Activated CD4-positive, alpha-beta memory T cell treated with anti-CD3 and anti-CD28 coated beads, Interleukin-2, amount 10 ng/mL, durations not matched to agents 7 days and 5 days (primary cell): ENCODE measurements at regions not wholly inside any gene's neighbourhood (a gene's known extent, or its start where the extent isn't known, plus 50 kb on each side); places are given as distances from the start of the nearest gene placed in this dataset.
"Not testable (repeated sequence)": the region's sequence is repeated elsewhere in the genome, so short reads cannot be mapped to it uniquely, and the experiment has no call there.

Experiments used
- CTCF ChIA-PET: fragments of 350-600 bp; sonication (Branson Sonifier 250); formaldehyde crosslinking; loops from one replicate; lab custom pipeline; 2021; ENCODE audit warnings: antibody characterized with exemption, inconsistent platforms; lab: Charles Lee
- POLR2A ChIA-PET: fragments of 350-600 bp; sonication (Branson Sonifier 250); formaldehyde crosslinking; loops from one replicate; lab custom pipeline; 2021; ENCODE audit warnings: antibody characterized with exemption; lab: Charles Lee
- DNase-seq: peaks from one replicate; pipeline ENCODE4 v3.0.0-alpha.2; 2020
- H3K27ac Mint-ChIP-seq: one replicate; pipeline ENCODE4 v1.8.0; 2021; ENCODE audit warnings: mild to moderate bottlenecking, mixed read lengths
- H3K27me3 Mint-ChIP-seq: one replicate; pipeline ENCODE4 v1.8.0; 2021; ENCODE audit warnings: mixed read lengths
- H3K36me3 Mint-ChIP-seq: one replicate; pipeline ENCODE4 v1.8.0; 2021; ENCODE audit warnings: low read depth, mixed read lengths
- H3K4me1 Mint-ChIP-seq: one replicate; pipeline ENCODE4 v1.8.0; 2021; ENCODE audit warnings: mixed read lengths
- H3K4me3 Mint-ChIP-seq: one replicate; pipeline ENCODE4 v1.8.0; 2021; ENCODE audit warnings: mild to moderate bottlenecking, mixed read lengths
- H3K9me3 Mint-ChIP-seq: one replicate; pipeline ENCODE4 v1.8.0; 2021; ENCODE audit warnings: mixed read lengths

- CTCF ChIA-PET, H3K4me3 Mint-ChIP-seq, POLR2A ChIA-PET, DNase-seq, H3K9me3 Mint-ChIP-seq, H3K27ac Mint-ChIP-seq, H3K36me3 Mint-ChIP-seq: not testable (repeated sequence)
- H3K4me1 Mint-ChIP-seq: peaks cover 10% of the 10 kb centered on the region
- peaks cover 48% of the 10 kb centered on the region for H3K27me3 Mint-ChIP-seq
Measured at GRCh38 chr11:3583476-3583875, 58.3 kb downstream of the ART5 start.

- POLR2A ChIA-PET, H3K27ac Mint-ChIP-seq, H3K36me3 Mint-ChIP-seq, H3K9me3 Mint-ChIP-seq, DNase-seq: not testable (repeated sequence)
- H3K27me3 Mint-ChIP-seq: peaks cover 38% of the 10 kb centered on the region
- CTCF ChIA-PET: interaction anchor here (0.8 to 1.2 kb wide), 2 partner anchors 91 to 92 kb away, joined by 3 to 4 read pairs; no protein-coding TSS in a partner anchor
- H3K4me1 Mint-ChIP-seq: peaks cover 10% of the 10 kb centered on the region
- peak overlapping the region; percentile 19 for H3K4me3 Mint-ChIP-seq
Measured at GRCh38 chr11:3581389-3581725, 60.4 kb downstream of the ART5 start.

GRCh38 chr11:3580487-3581388 is 61.1 kb downstream of the ART5 start:
- CTCF ChIA-PET: interaction anchor here (0.8 to 1.2 kb wide), 2 partner anchors 91 to 92 kb away, joined by 3 to 4 read pairs; no protein-coding TSS in a partner anchor
- H3K27ac Mint-ChIP-seq, H3K9me3 Mint-ChIP-seq, POLR2A ChIA-PET, H3K36me3 Mint-ChIP-seq: not testable (repeated sequence)
- H3K27me3 Mint-ChIP-seq: peaks cover 36% of the 10 kb centered on the region
- peak; percentile 59 for DNase-seq
- peak overlapping the region; percentile 54 for H3K4me3 Mint-ChIP-seq
- peaks cover 10% of the 10 kb centered on the region for H3K4me1 Mint-ChIP-seq

GRCh38 chr11:3579600-3580459 is 62.0 kb downstream of the ART5 start:
- peak overlapping the region; percentile 54 for H3K4me3 Mint-ChIP-seq

GRCh38 chr11:3576066-3576604 is 65.7 kb downstream of the ART5 start:
- H3K9me3 Mint-ChIP-seq, H3K4me1 Mint-ChIP-seq, H3K4me3 Mint-ChIP-seq, CTCF ChIA-PET, POLR2A ChIA-PET, H3K27ac Mint-ChIP-seq, DNase-seq, H3K36me3 Mint-ChIP-seq: not testable (repeated sequence)
- H3K27me3 Mint-ChIP-seq: peaks cover 17% of the 10 kb centered on the region

More at GRCh38 chr11:3579600-3580459, 62.0 kb downstream of the ART5 start:
- Mint-ChIP-seq H3K4me1 (peaks cover 10% of the 10 kb centered on the region), H3K27me3 (peaks cover 36% of the 10 kb centered on the region)
- H3K9me3 Mint-ChIP-seq, DNase-seq, H3K27ac Mint-ChIP-seq, H3K36me3 Mint-ChIP-seq, POLR2A ChIA-PET: not testable (repeated sequence)
- CTCF ChIA-PET: interaction anchor here (1.2 kb wide), 1 partner anchor 91 kb away, joined by 4 read pairs; no protein-coding TSS in a partner anchor

- H3K27me3 Mint-ChIP-seq, H3K4me1 Mint-ChIP-seq, DNase-seq, H3K9me3 Mint-ChIP-seq, H3K27ac Mint-ChIP-seq, H3K4me3 Mint-ChIP-seq, POLR2A ChIA-PET, CTCF ChIA-PET, H3K36me3 Mint-ChIP-seq: not testable (repeated sequence)
Measured at GRCh38 chr11:3572976-3573647, 68.7 kb downstream of the ART5 start.

GRCh38 chr11:3571752-3572151 is 70.0 kb downstream of the ART5 start:
- H3K27me3 Mint-ChIP-seq, POLR2A ChIA-PET: not testable (repeated sequence)

GRCh38 chr11:3565838-3566237 is 76.0 kb downstream of the ART5 start:
- H3K27ac Mint-ChIP-seq, H3K9me3 Mint-ChIP-seq, H3K27me3 Mint-ChIP-seq, H3K36me3 Mint-ChIP-seq, H3K4me3 Mint-ChIP-seq, POLR2A ChIA-PET, CTCF ChIA-PET, H3K4me1 Mint-ChIP-seq, DNase-seq: not testable (repeated sequence)

More at GRCh38 chr11:3571752-3572151, 70.0 kb downstream of the ART5 start:
- CTCF ChIA-PET, H3K36me3 Mint-ChIP-seq, H3K9me3 Mint-ChIP-seq, H3K27ac Mint-ChIP-seq, H3K4me1 Mint-ChIP-seq, DNase-seq, H3K4me3 Mint-ChIP-seq: not testable (repeated sequence)

- H3K27me3 Mint-ChIP-seq, DNase-seq, H3K36me3 Mint-ChIP-seq, H3K9me3 Mint-ChIP-seq, H3K4me1 Mint-ChIP-seq, H3K4me3 Mint-ChIP-seq, H3K27ac Mint-ChIP-seq, POLR2A ChIA-PET: not testable (repeated sequence)
- CTCF ChIA-PET: interaction anchor here (0.8 to 0.9 kb wide), 2 partner anchors 23 to 138 kb away, joined by 3 to 4 read pairs; no protein-coding TSS in a partner anchor
Measured at GRCh38 chr11:3564383-3564782, 77.4 kb downstream of the ART5 start.

GRCh38 chr11:3554621-3555020 is 87.2 kb downstream of the ART5 start:
- peaks cover 11% of the 10 kb centered on the region for H3K4me1 Mint-ChIP-seq
- H3K36me3 Mint-ChIP-seq, POLR2A ChIA-PET, CTCF ChIA-PET, H3K9me3 Mint-ChIP-seq, H3K27me3 Mint-ChIP-seq: not testable (repeated sequence)
- H3K4me3 Mint-ChIP-seq: peak overlapping the region; percentile 60
- H3K27ac Mint-ChIP-seq: peak overlapping the region; percentile 87
- DNase-seq: peak; percentile 39

GRCh38 chr11:3544990-3545389 is 96.8 kb downstream of the ART5 start:
- peaks cover 16% of the 10 kb centered on the region for H3K4me1 Mint-ChIP-seq
- POLR2A ChIA-PET, H3K36me3 Mint-ChIP-seq, H3K27me3 Mint-ChIP-seq, CTCF ChIA-PET, H3K9me3 Mint-ChIP-seq: not testable (repeated sequence)
- H3K4me3 Mint-ChIP-seq: peak overlapping the region; percentile 72
- peak; percentile 54 for DNase-seq
- H3K27ac Mint-ChIP-seq: peak overlapping the region; percentile 86

- H3K27ac Mint-ChIP-seq, CTCF ChIA-PET, H3K4me3 Mint-ChIP-seq, H3K4me1 Mint-ChIP-seq, POLR2A ChIA-PET, H3K36me3 Mint-ChIP-seq, DNase-seq, H3K27me3 Mint-ChIP-seq: not testable (repeated sequence)
- H3K9me3 Mint-ChIP-seq: peaks cover 17% of the 10 kb centered on the region
Measured at GRCh38 chr11:3538220-3538619, 103.6 kb downstream of the ART5 start.
